ENCODE measurements at regions not wholly inside any gene's neighbourhood (a gene's known extent, or its start where the extent isn't known, plus 50 kb on each side); places are given as distances from the start of the nearest gene placed in this dataset.
"Not testable (repeated sequence)": the region's sequence is repeated elsewhere in the genome, so short reads cannot be mapped to it uniquely, and the experiment has no call there.

DNA sequence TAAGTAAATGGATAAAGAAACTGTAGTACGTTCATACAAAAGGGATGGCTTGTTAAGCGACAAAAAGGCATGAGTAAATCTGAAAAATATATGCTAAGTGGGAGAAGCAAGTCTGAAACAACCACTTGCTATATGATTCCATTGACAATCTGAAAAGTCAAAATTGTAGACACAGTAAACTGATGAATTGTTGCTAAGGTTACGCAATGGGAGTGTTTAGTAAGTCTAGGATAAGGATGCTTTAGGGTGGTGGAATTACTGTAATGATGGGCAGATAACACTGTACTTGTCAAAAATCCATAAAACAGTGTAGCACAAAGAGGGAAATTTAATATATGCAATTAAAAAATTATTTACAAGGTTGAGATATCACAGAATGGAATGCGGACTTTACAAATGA, 984.9 kb downstream of the FSCB start:
- H3K4me3 ChIP-seq (ENCODE audit: low read depth, low read length) = no peak overlapping the region
- TF ChIP-seq, protein P1, sequence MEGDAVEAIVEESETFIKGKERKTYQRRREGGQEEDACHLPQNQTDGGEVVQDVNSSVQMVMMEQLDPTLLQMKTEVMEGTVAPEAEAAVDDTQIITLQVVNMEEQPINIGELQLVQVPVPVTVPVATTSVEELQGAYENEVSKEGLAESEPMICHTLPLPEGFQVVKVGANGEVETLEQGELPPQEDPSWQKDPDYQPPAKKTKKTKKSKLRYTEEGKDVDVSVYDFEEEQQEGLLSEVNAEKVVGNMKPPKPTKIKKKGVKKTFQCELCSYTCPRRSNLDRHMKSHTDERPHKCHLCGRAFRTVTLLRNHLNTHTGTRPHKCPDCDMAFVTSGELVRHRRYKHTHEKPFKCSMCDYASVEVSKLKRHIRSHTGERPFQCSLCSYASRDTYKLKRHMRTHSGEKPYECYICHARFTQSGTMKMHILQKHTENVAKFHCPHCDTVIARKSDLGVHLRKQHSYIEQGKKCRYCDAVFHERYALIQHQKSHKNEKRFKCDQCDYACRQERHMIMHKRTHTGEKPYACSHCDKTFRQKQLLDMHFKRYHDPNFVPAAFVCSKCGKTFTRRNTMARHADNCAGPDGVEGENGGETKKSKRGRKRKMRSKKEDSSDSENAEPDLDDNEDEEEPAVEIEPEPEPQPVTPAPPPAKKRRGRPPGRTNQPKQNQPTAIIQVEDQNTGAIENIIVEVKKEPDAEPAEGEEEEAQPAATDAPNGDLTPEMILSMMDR (IDR thresholded peaks at IDR 0.05; ENCODE audit: low read depth, low read length) = no peak

GRCh38 chr14:43503508-43503907, 1003.6 kb downstream of the FSCB start:
- no peak overlapping the region for H3K4me3 ChIP-seq (ENCODE audit: low read depth, low read length)
- TF ChIP-seq, protein P1 (IDR thresholded peaks at IDR 0.05; ENCODE audit: low read depth, low read length) = no peak

DNA sequence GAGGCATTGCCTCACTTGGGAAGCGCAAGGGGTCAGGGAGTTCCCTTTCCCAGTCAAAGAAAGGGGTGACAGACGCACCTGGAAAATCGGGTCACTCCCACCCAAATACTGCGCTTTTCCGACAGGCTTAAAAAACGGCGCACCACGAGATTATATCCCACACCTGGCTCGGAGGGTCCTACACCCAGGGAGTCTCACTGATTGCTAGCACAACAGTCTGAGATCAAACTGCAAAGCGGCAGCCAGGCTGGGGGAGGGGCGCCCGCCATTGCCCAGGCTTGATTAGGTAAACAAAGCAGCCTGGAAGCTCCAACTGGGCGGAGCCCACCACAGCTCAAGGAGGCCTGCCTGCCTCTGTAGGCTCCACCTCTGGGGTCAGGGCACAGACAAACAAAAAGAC, 1014.7 kb downstream of the FSCB start:
- H3K4me3 ChIP-seq (ENCODE audit: low read depth, low read length) = not testable (repeated sequence)

- no peak overlapping the region for H3K4me3 ChIP-seq (ENCODE audit: low read depth, low read length)
- TF ChIP-seq, protein P1 (IDR thresholded peaks at IDR 0.05; ENCODE audit: low read depth, low read length) = no peak
Observed at GRCh38 chr14:43483415-43483814, 1023.7 kb downstream of the FSCB start.

GRCh38 chr14:43481864-43482263, 1025.2 kb downstream of the FSCB start:
- TF ChIP-seq, protein P1 (IDR thresholded peaks at IDR 0.05; ENCODE audit: low read depth, low read length) = no peak
- H3K4me3 ChIP-seq (ENCODE audit: low read depth, low read length) = no peak overlapping the region

GRCh38 chr14:43480976-43481375, 1026.1 kb downstream of the FSCB start:
- TF ChIP-seq, protein P1 (IDR thresholded peaks at IDR 0.05; ENCODE audit: low read depth, low read length) = no peak
- no peak overlapping the region for H3K4me3 ChIP-seq (ENCODE audit: low read depth, low read length)

DNA sequence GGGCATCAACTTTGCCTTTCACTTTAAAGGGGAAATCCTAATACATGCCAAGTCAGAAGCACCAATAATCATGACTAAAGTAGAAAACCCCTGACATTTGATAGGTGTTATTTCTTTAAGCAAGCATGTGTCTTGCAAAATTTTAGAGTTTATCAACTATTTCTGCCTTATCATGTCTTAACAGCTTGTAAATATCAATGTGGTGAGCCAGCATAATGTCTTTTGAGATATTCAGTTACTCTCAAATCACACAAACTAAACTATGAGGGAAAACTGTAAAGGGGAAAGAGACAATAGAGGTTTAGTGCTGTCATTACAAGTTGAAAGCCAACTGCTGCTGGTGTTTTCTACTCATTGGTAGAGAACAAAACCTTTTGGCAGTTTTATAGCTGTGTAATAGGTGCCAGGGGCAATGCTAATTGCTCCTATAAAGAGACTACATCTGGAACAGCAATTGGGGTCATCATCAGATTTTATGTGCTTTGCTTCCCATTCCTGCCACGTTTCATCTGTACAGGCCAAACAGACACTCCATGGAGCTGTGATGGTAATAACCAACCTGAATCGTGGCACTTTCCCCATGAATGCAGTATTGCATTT, 1027.4 kb downstream of the FSCB start:
- TF ChIP-seq, protein P1 (IDR thresholded peaks at IDR 0.05; ENCODE audit: low read depth, low read length) = no peak
- H3K4me3 ChIP-seq (ENCODE audit: low read depth, low read length) = no peak overlapping the region

GRCh38 chr14:43476822-43477221, 1030.3 kb downstream of the FSCB start:
- H3K4me3 ChIP-seq (ENCODE audit: low read depth, low read length) = no peak overlapping the region
- TF ChIP-seq, protein P1 (IDR thresholded peaks at IDR 0.05; ENCODE audit: low read depth, low read length) = no peak

Measured in WI38 (cell line).